Thyroid gland (tissue), 4 donors: ENCODE measurements at regions not wholly inside any gene's neighbourhood (a gene's known extent, or its start where the extent isn't known, plus 50 kb on each side); places are given as distances from the start of the nearest gene placed in this dataset.

Experiments
- DNase-seq, 2 donors: peaks; one replicate each; pipeline ENCODE4 v3.0.0-alpha.2; 2019
- H3K27ac ChIP-seq, 3 donors: fragments of 200-600 bp; sonication (generic); 1 replicate in 2 of 3; 2 replicates in 1 of 3; pipeline ENCODE4 v1.5.1; 2016 to 2019; ENCODE audit warnings: mild to moderate bottlenecking in 1 of 3, moderate library complexity in 1 of 3
- H3K27me3 ChIP-seq: fragments of 200-600 bp; sonication (generic); one replicate; pipeline ENCODE4 v1.5.1; 2019
- H3K36me3 ChIP-seq, 2 donors: fragments of 200-600 bp; sonication (generic); one replicate each; pipeline ENCODE4 v1.5.1; 2016 to 2019
- H3K4me1 ChIP-seq, 2 donors: fragments of 200-600 bp; sonication (generic); one replicate each; pipeline ENCODE4 v1.5.1; 2017 to 2019
- H3K4me3 ChIP-seq, 3 donors: fragments of 200-600 bp; sonication (generic); replicated peaks in 1 of 3; 1 replicate in 2 of 3; 2 replicates in 1 of 3; pipeline ENCODE4 v1.5.1; 2016; ENCODE audit warnings: mild to moderate bottlenecking in 1 of 3
- H3K9me3 ChIP-seq: fragments of 200-600 bp; sonication (generic); one replicate; pipeline ENCODE4 v1.5.1; 2017
- POLR2A ChIP-seq, 2 donors: fragments of 450-650 bp; IDR thresholded peaks; one replicate each; pipeline ENCODE4 v1.6.1; 2017; ENCODE audit warnings: antibody characterized with exemption in 2 of 2, mild to moderate bottlenecking in 2 of 2, moderate library complexity in 1 of 2
- WGBS, 2 donors: methylation state at CpG; one replicate each; pipeline ENCODE4 v1.1.5; 2017; 5-methylcytosine and 5-hydroxymethylcytosine counted together
- intact Hi-C: fragments of 100-400 bp; cut with DNase I; formaldehyde crosslinking; loops from one replicate; pipeline ENCODE4 v1.15.1; 2023
- TF ChIP-seq, protein P1 (sequence below), 6 experiments: fragments of 200-600 bp in 3 of 6; fragments of 450-650 bp in 3 of 6; sonication (generic) in 3 of 6; IDR thresholded peaks; one replicate each; pipeline ENCODE4 v1.5.1; 2016 to 2019; ENCODE audit warnings: antibody characterized with exemption in 6 of 6, mild to moderate bottlenecking in 2 of 6, inconsistent platforms in 1 of 6, moderate library complexity in 1 of 6

GRCh38 chr7:17546592-17546991 is 248.1 kb downstream of the AHR start:
- DNase-seq, result no peak
- intact Hi-C loops, result no loop called here
- Histone ChIP-seq H3K4me1 (no peaks in the 10 kb centered on the region), H3K36me3 (no peaks in the 10 kb centered on the region), H3K9me3 (no peaks in the 10 kb centered on the region), H3K27ac (no peak overlapping the region), H3K4me3 (no peak overlapping the region), H3K27me3 (no peaks in the 10 kb centered on the region)
- TF ChIP-seq, protein P1, sequence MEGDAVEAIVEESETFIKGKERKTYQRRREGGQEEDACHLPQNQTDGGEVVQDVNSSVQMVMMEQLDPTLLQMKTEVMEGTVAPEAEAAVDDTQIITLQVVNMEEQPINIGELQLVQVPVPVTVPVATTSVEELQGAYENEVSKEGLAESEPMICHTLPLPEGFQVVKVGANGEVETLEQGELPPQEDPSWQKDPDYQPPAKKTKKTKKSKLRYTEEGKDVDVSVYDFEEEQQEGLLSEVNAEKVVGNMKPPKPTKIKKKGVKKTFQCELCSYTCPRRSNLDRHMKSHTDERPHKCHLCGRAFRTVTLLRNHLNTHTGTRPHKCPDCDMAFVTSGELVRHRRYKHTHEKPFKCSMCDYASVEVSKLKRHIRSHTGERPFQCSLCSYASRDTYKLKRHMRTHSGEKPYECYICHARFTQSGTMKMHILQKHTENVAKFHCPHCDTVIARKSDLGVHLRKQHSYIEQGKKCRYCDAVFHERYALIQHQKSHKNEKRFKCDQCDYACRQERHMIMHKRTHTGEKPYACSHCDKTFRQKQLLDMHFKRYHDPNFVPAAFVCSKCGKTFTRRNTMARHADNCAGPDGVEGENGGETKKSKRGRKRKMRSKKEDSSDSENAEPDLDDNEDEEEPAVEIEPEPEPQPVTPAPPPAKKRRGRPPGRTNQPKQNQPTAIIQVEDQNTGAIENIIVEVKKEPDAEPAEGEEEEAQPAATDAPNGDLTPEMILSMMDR (IDR thresholded peaks at IDR 0.05), result no peak
- TF ChIP-seq POLR2A (IDR thresholded peaks at IDR 0.05), result no peak
- WGBS, 2 donors, result 84% methylated on average over 1 of the region's 1 CpG

GRCh38 chr7:17548014-17548653 is 249.7 kb downstream of the AHR start:
- TF ChIP-seq POLR2A (IDR thresholded peaks at IDR 0.05), result no peak
- TF ChIP-seq, protein P1 (IDR thresholded peaks at IDR 0.05), result no peak
- Histone ChIP-seq H3K9me3 (no peaks in the 10 kb centered on the region), H3K27ac (no peak overlapping the region), H3K4me3 (no peak overlapping the region), H3K4me1 (no peaks in the 10 kb centered on the region), H3K27me3 (no peaks in the 10 kb centered on the region), H3K36me3 (no peaks in the 10 kb centered on the region)
- no peak for DNase-seq
- intact Hi-C loops, result no loop called here
- 78 to 89% methylated on average over 4 of the region's 4 CpGs for WGBS, 2 donors

DNA sequence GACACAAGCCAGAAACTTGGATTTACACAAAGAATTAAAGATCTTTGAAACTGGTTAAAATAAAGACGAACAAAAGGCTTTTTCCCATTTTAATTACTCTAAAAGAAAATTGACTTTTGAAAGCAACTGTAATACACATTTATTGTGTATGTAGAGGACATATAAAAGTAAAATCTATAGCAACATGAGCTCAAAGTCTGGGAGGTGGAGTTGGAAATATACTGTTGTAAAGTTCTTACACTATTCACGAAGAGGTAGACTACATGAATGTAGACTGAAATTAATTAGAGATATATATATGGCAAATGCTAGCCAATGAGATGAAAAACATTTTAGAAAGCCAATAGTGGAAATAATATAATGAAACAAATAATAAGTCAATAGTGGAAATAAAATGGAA is 251.0 kb downstream of the AHR start:
- H3K27ac ChIP-seq, result no peak overlapping the region
- no peaks in the 10 kb centered on the region for H3K9me3 ChIP-seq
- H3K4me3 ChIP-seq, result no peak overlapping the region
- no peak for DNase-seq
- no peaks in the 10 kb centered on the region for H3K36me3 ChIP-seq
- H3K27me3 ChIP-seq, result no peaks in the 10 kb centered on the region
- WGBS, 2 donors, result 46 to 91% methylated on average over 2 of the region's 2 CpGs
- intact Hi-C loops, result no loop called here
- no peaks in the 10 kb centered on the region for H3K4me1 ChIP-seq
- TF ChIP-seq POLR2A (IDR thresholded peaks at IDR 0.05), result no peak
- TF ChIP-seq, protein P1 (IDR thresholded peaks at IDR 0.05), result no peak

DNA sequence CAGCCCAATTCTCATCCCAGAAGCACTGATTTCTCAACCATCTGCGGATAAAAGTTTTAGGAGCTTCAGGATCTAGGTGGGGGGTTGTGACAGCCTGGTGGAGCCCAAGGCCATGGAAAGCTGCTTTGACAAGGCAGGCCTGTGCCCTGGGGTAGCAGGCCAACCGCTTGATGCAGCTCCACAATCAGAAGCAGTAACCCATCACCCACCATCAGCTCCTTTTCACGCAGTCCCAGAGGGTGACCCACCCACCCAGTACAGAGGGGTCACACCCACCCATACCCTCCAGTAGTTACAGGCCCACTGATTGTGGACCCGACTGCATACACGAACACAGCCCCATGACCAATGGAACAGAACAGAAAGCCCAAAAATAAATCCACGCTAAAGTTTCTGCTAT is 253.9 kb downstream of the AHR start:
- Histone ChIP-seq H3K9me3 (no peaks in the 10 kb centered on the region), H3K4me3 (no peak overlapping the region), H3K4me1 (no peaks in the 10 kb centered on the region), H3K27me3 (no peaks in the 10 kb centered on the region), H3K27ac (no peak overlapping the region), H3K36me3 (no peaks in the 10 kb centered on the region)
- intact Hi-C loops, result no loop called here
- TF ChIP-seq, protein P1 (IDR thresholded peaks at IDR 0.05), result no peak
- TF ChIP-seq POLR2A (IDR thresholded peaks at IDR 0.05), result no peak
- 93 to 98% methylated on average over 6 of the region's 6 CpGs for WGBS, 2 donors
- no peak for DNase-seq

DNA sequence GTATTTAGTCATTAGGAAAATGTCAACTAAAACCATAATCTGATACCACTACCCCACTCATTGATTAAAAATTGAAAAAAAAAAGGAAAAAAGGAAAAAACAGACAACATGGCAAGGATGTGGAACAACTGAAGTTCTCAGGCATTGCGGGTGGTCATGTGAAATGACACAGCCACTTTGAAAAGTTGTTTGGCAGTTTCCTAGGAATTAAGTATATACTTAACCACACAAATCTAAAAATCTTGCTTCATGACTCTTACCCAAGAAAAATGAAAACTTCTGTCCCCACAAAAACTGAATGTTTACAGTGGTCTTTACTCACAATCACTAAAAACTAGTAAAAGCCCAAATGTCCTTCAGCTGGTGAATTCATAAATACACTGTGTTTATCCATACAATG is 254.5 kb downstream of the AHR start:
- TF ChIP-seq POLR2A (IDR thresholded peaks at IDR 0.05), result no peak
- TF ChIP-seq, protein P1 (IDR thresholded peaks at IDR 0.05), result no peak
- intact Hi-C loops, result no loop called here
- WGBS, 2 donors, result 83 to 93% methylated on average over 1 of the region's 1 CpG
- Histone ChIP-seq H3K27ac (no peak overlapping the region), H3K36me3 (no peaks in the 10 kb centered on the region), H3K27me3 (no peaks in the 10 kb centered on the region), H3K9me3 (no peaks in the 10 kb centered on the region), H3K4me3 (no peak overlapping the region), H3K4me1 (no peaks in the 10 kb centered on the region)
- no peak for DNase-seq
